GM21737 (cell line): ENCODE measurements at regions not wholly inside any gene's neighbourhood (a gene's known extent, or its start where the extent isn't known, plus 50 kb on each side); places are given as distances from the start of the nearest gene placed in this dataset.
"Not testable (repeated sequence)": the region's sequence is repeated elsewhere in the genome, so short reads cannot be mapped to it uniquely, and the experiment has no call there.

ENCODE experiments used
- ATAC-seq: cut with Tn5 transposase; IDR thresholded peaks from one replicate; pipeline ENCODE4 v1.9.1; 2021; ENCODE audit warnings: mild to moderate bottlenecking, moderate library complexity; ENCODE audit not compliant: unreplicated experiment

DNA sequence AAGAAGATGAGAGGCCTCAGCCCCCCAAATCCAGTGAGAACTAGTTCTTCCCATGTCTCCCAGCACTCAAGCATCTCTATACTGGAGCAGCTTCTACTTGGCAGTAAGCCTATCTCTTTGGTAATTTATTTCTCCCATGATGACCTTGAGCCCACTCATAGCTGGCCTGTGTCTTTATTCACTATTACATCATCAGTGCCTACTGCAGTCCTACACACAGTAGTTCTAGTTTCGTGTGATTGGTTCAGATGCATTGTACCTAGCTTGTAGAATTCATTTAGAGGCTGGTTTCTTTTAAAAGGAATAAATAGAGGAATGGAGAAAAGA is 255.6 kb upstream of the ZFP64 start:
- ATAC-seq = no peak

DNA sequence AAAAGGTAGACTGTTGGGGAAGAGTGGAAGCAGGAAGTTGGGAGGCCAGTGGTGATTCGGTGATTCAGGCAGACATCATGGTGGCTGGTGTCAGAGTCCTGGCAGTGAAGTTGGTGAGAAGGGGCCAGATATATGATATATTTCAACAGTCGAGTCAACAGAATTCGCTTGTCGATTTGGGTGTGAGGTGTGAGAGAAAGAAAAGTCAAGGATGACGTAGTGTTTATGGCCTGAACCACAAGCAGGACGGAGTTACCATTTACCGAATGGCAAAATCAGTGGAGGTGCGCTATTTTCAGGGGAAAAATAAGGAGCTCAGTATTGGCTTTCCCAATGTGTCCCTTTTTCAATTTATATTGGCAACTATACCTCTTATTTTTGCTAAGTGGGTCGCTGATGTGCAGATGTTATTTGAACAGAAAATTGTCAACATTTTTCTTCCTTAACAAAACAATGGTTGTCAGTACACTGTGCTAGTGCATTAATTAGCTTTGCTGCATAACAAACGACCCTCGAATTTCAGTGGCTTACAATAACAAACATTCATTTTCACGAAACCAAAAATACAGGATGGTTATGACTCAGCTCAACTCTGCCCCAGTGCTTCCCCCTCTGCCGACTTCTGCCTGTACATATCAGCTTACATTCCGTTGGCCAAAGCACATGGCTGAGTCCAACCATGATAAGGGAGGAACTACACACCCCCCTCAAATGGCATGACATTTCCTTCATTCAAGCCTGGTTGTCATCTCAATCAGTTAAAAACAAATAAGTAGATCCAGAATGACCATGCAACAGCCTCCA is 255.0 kb upstream of the ZFP64 start:
- ATAC-seq = no peak

DNA sequence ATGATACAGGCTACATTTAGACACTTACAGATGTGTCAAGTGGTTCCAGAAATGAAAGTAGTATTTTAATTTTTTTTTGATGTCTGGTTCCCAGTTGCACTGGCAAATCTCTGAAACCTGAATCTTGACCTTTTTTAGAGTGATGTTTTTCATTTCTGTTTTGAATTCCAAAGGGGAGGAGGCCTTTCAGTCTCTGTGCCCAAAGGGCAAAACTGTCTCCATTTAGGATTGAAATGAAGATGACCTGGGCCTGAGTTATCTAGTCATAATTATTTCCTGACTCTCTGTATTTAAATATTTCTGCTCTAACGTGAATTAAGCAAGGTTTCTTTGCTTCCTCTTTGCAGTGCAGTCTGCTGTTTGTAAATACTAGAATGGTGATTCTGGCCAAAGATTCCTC is 252.9 kb upstream of the ZFP64 start:
- ATAC-seq = no peak

DNA sequence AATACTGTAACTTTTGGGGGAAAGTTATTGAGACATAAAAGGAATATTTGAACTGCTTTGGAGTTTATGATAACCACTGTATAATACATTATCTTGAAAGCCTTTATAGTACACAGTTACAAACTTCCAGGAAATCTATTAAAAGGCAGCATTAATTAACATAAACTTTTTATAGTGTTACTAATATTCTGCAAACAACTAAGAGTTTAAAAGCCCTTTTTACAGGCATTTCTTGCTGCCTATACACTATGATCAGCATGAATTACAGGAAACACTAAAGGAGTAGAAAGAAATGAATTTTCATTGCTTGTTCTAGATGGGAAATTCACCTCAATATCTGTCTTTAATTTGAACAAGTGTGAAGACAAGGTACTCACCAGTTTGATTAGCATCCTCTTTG is 252.3 kb upstream of the ZFP64 start:
- no peak for ATAC-seq

DNA sequence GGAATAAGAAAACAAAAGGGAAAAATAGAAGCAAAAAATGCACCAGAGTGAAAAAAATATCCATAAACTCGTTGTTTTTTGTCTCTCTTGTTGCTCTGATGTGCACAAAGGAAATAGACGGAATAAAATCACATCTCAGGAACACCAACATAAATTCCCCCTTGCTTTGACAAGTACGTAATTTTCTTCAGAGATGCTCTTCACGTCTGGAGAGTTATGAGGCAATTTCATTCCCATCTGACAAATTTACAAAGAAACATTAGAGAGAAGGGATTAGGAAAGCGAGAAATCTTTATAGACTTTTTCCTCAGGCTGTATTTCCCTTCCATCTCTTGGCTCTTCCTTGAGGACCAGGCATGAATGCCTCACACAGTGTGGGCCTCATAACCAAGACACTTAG is 250.1 kb upstream of the ZFP64 start:
- ATAC-seq = no peak

DNA sequence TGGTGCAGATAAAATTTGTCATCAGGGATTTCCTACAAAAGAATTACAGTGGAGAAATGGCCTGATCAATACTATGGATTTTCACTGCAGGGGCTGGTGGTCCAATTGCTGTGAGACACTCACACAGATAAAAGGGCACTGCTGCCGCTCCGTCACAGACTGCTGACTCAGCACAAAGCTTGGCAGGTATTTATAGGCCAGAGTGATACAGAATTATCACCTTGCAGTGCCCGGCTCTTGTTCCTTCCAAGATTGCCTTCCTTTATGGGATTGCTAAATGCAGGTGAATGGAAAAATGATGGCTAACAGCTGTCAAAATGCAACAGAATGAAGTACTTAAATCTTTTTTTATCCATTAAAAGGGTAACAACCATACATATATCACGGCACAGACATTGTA is 247.8 kb upstream of the ZFP64 start:
- no peak for ATAC-seq

DNA sequence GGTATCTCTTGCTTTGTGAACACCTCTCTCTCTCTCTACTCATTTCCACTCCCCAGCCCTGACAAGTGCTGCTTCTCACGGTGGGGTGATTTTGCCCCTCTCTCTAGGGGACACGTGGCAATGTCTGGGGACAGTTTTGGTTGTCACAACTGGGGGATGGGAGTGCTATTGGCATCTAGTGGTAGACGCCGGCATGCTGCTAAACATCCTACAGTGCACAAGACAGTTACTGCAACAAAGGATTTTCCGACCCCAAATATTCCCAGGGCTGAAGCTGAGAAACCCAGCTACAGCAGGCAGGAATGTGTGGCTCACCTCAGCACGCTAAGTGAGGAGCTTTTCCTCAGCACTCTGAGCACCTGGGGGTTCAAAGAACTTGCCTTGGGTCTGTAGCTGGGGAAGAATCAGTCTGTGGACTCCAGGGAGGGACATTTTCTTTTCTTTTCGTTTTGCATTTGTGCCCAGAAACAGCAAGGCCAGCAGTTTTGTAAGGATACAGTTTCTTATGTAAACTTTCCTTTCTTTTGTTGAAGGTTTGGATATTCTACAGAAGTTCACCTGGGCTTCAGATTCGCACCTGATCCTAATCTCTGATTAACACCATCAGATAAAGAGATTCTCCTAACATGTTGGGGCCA is 246.9 kb upstream of the ZFP64 start:
- no peak for ATAC-seq

DNA sequence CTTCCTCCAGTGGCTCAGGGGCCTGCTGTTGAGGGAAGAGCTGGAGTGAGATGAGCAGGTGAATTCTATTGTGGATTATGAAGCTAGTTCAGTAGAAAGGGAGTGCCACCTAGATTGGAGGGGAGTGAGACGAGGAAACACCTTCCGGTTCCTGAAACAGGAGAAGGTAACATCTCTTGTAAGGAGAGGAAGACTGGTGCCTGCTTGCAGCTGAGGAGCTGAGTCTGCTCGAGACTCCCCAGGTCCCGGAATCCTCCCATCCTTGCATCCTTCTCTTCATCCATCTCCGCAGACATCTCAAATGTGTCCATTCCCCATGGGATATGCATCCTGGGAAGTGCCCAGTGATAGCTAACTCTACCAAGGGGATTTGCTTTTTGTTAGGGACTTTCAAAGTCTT is 242.9 kb upstream of the ZFP64 start:
- ATAC-seq = no peak

DNA sequence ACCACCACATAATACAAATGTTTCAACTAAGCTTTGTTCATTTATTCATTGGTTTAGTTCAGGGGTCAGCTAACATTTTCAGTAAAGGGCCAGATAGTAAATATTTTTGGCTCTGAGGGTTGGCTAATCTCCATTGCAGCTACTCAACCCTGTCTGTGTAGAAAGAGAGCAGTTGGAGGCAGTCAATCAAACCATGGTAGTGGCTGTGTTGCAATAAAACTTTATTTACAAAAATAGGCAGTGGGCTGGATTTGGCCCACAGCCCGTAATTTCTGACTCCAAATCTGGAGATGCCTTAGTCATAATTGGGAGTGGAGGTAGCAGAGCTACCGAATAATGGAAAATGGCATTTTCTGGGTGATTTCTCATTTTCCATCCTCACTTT is 242.5 kb upstream of the ZFP64 start:
- ATAC-seq = no peak

DNA sequence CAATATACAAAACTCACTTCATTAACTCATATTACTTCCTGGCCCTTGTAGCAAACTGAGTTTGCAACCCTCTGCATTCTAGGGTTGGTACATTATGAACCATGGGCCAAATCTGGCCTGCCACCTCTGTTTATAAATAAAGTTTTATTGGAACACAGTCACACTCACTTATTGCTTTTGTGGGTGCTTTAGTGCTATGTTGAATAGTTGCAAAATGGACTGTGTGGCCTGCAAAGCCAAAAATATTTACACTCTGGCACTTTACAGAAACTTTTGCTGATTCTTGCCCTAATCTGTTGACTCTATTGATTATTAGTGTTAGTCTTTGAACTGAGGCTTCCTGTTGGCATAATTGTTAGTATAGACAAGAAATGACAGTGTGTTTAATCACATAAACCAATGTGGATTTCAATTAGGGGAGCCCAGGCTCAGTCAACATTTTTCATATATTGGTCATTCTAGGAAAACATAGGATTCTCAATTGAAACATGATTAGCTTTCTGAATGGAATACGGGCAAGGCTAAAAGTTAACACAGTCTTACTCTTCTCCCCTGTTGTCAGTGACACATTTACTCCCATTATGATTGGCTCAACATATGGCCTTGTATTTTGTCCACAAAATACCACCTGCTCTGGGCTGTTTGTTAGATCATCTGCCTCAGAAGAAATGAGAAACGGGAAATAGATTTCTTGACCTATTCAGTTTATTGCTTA is 241.9 kb upstream of the ZFP64 start:
- no peak for ATAC-seq

DNA sequence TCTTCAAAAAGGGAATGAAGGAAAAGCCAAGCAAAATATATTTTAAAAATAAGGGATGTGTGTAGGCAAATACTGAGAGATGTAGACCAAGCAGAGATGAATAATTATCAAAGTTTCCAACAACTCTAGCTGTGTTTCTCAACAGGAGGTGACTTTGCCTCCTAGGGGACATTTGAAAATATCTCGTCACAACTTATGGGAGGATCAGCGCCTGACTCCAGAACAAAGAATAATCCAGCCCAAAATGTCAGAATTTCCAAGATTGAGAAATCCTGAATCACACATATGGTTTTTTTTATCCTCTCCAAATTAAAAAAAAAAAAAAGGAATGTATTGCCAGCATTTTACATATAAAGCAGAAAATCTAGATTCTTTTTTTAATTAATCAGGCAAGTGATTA is 241.2 kb upstream of the ZFP64 start:
- ATAC-seq = no peak

DNA sequence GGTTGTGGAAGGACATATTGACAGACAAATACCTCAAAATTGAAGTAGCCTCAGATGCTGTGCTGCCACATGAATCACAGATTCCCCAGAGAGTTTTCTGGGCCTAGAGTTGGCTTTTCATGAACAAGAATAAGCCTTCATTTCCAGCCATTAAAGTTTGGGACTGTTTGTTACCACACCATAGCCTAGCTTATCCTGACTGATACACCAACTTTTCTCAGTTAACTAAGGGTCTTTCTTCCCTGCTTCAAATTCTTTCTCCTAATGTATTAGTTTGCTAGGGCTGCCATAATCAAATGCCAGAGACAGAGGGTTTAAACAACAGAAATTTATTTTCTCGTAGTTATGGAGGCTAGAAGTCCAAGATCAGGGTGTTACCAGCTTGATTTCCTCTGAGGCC is 237.4 kb upstream of the ZFP64 start:
- no peak for ATAC-seq

DNA sequence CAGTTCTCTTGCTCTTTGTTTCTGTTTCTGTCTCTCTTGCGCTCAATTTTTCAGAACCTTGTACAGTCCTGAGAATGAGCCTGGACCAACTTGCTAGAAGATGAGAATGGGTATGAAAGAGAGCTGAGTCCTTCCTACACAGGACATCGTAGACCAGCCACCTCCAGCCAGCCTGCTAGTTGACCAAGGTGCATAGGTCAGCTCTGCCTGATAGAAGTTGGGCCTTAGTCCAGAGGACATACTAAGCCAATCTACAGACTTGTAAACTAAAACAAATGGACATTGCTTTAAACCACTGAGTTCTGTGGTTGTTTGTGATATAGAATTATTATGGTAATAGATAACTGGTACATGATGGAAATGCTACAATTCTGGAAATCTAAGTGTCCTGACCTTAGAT is 236.4 kb upstream of the ZFP64 start:
- no peak for ATAC-seq

DNA sequence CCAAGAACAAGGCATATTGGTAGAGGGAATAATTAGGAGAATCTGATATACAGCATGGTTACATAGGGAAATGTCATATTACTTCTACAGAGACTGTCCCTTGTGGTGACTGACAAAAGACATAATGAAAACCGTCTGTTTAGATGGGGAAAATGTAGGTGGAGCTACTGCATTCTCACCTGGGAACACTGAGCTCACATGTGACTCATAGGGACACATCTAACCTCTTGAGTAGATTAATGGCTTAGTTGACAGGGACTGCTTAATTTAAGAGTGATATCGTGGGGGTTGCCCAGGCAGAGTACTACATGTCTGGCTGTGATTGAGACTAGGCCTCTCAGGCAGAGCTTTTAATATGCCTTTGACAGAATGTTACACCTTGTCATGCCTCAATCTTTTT is 235.3 kb upstream of the ZFP64 start:
- ATAC-seq = no peak

DNA sequence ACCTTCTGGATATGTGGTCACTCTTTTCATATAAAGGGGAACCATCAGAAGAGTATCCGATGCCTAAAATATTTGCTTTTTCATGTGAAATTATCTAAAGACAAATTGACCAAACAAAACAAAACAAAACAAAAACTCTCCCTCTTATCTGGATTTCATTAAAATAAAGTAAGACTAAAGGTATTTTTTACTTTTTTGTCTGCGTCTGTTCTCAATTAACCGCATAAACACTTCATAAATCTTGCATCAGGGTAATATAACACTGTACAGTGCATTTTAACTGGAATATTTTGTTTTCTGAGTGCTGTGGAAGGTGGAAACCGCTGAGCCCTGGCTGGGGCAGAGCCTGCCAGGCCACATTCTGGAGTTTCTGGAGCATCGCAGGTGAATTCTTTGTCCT is 234.1 kb upstream of the ZFP64 start:
- no peak for ATAC-seq

DNA sequence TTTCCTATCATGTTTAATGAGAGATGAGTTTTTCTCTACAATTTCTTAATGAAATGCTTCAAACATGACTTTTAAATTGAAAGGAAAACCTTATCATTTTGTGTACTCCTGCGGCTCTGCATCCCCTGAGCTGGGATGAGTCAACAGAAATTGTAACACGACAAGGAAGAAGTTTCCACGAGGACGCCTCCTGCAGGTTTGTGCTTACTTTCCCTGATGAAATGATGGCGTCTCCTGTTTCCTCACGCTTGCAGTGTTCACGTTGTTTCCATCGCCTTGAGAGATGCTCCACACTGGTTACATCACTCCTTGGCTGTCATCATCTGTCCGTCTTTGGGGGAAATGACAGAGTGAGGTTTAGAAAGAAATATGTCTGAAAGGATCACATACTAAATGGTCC is 233.7 kb upstream of the ZFP64 start:
- ATAC-seq = no peak

DNA sequence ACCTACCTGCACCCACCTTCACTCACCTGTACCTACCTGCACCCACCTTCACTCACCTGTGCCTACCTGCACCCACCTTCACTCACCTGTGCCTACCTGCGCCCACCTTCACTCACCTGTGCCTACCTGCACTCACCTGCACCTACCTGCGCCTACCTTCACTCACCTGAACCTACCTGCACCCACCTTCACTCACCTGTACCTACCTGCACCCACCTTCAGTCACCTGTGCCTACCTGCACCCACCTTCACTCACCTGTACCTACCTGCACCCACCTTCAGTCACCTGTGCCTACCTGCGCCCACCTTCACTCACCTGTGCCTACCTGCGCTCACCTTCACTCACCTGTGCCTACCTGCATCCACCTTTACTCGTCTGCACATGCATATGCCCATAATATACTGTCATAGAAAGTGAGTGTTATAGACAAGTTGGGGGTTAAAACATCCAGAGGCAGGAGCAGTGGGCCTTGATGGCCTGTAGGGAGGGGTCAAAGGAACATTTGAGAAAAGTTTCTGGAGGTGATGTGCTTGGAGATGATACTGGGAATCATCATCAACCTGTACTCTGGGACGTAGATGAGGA is 232.9 kb upstream of the ZFP64 start:
- ATAC-seq = not testable (repeated sequence)

DNA sequence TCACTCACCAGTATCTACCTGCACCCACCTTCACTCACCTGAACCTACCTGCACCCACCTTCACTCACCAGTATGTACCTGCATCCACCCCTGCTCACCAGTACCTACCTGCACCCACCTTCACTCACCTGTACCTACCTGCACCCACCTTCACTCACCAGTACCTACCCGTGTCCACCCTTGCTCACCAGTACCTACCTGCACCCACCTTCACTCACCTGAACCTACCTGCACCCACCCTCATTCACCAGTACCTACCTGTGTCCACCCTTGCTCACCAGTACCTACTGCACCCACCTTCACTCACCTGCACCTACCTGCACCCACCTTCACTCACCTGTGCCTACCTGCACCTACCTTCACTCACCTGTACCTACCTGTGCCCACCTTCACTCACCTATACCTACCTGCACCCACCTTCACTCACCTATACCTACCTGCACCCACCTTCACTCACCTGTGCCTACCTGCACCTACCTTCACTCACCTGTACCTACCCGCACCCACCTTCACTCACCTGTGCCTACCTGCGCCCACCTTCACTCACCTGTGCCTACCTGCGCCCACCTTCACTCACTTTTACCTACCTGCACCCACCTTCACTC is 232.1 kb upstream of the ZFP64 start:
- not testable (repeated sequence) for ATAC-seq

DNA sequence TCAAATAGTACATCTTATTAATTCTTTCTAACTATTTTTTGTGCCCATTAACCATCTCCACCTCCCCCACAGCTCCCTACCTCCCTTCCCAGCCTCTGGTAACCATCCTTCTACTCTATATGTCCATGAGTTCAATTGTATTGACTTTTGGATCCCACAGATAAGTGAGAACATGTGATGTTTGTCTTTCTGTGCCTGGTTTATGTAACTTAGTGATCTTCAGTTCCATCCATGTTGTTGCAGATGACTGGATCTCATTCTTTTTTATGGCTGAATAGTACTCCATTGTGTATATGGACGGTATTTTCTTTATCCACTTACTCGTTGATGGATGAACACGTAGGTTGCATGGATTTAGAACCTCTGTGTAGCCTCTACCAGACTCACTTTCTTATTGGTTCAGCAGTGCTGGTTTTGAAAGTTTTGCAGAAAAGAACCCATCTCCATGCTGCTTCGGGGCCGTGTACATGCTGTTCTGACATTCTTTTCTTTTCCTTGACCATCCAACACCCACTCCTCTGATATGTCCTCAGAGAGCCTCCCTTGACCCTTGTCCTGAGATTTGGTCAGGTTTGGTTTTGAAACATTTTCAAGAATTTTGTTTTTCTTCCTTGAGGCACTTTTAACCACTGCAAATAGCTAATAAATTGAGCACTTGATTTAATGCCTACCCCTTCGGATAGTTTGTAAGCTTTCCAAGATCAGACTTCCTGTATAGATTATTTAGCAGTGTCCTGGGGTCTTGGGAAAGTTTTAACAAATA is 231.2 kb upstream of the ZFP64 start:
- no peak for ATAC-seq

DNA sequence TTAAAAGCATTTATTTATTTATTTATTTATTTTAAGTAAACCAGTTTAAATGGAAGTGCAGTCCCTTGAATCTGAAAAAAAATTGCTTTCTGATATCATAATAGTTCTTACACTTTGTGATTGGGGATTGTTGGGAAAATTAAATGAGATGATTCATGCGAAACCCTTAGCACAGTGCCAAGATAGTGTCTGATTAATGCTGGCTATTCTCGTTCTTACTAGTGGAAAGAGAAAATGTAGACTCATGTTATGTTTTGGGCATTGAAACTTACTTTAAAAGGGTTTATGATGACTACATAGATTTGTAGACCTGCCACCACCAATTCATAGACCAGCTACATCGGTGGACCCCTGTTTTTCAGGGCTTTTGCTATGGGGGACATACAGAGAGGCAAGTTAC is 229.2 kb upstream of the ZFP64 start:
- ATAC-seq = no peak

DNA sequence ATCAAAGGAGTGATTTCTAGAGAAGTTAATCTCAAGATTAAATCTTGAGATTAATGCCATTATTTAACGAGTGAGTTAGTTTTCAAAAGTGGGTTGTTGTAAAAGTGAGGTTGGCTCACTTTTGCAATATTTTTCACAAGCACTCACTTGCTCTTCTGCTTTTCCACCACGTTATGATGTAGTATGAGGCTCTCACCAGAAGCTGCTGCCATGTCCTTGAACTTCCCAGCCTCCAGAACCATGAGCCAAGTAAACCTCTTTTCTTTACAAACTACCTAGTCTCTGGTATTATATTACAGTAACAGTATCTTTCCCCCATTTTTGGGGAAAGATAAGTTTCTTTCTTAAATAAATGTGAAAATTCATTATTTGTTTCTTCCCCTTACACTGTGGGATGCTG is 227.6 kb upstream of the ZFP64 start:
- no peak for ATAC-seq
